Kidney capillary endothelial cell (primary cell): ENCODE measurements at regions not wholly inside any gene's neighbourhood (a gene's known extent, or its start where the extent isn't known, plus 50 kb on each side); places are given as distances from the start of the nearest gene placed in this dataset.
"Not testable (repeated sequence)": the region's sequence is repeated elsewhere in the genome, so short reads cannot be mapped to it uniquely, and the experiment has no call there.

ENCODE experiments used
- DNase-seq: peaks from one replicate; pipeline ENCODE4 v3.0.0-alpha.2; 2018; ENCODE audit warnings: low spot score

DNA sequence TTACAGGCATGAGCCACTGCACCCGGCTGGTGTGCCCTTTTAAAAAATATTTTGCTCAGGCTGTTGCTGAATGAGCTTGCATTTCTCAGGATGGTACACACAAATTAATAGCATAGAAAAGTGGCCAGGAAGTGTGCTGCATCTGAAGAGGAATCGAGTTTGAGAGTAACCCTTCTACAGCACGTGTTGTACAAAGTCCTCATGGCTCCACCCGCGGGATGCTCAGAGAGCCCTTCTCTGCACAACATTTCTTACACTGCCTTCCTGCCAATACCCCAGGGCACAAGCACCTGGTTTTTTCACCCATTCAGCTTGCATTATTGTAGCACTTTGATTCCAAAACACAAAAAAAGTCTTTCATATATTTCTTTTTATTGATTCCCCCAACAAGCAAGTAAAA, 90.1 kb upstream of the NEDD4L start:
- no peak for DNase-seq

DNA sequence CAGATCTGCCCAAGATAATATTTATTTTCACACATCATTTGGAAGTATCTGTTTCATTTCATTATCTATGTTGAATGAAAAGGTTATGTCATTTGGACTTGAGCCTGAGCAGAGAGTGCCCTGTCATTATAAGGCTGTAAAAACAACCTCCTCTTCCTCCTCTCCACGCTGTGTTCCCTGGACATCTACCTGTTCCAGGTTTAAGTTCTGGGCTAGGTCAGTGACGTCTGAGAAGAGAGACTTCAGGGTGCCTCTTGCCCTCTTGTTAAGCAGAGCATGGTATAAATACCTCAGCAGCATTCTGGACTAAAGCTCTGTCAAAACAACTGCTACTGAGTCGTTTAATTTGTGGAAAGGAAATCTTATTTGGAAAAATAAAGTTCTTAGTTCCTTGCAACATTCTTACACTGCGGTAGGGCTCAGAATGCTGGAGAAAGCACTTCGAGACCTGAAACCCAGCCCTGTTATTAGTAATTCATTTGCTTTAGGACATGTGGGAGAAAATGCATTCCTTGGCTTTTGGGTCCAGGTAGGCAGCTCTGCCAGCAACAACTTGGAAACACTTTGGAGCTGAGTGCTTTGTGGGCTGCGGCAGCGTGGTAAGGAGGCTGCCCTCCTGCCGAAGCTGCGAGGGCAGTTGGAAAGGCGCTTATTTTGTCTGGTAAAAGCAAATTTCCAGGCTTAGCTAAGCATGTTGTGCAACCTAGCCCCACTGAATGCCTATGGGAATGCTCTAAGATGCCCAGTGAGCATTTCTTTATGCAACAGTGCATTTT, 91.8 kb upstream of the NEDD4L start:
- DNase-seq = no peak

DNA sequence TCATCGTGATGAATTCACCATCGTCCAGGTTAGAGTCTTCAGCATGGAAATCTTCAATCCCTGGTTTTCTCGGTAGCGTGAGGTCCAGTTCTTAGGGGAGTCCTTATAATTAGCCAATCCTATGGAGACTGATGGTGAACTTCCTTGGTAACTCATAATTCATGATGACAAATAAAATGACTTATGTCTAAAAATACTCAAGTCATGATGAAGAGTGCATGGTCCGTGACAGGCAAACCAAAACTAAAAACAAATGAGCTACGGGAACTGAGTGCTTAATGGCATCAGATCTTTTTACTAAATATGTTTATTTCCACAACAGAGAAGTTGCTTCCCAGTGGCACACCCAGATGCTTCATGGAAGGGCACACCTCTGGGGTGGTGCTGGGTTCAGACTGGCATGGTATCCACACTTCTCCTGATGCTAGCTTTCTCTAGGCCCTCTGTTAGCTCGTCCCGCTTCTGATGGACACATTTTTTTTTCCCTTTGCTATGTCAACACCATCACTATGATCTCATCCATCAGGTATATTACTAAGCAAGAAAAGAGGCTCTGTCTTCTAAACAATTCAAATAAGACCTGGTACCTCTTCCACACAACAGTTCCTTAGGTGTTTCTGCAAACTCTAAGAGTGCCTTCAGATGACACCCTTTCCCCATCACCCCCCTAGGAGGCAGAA, 92.8 kb upstream of the NEDD4L start:
- DNase-seq = no peak

DNA sequence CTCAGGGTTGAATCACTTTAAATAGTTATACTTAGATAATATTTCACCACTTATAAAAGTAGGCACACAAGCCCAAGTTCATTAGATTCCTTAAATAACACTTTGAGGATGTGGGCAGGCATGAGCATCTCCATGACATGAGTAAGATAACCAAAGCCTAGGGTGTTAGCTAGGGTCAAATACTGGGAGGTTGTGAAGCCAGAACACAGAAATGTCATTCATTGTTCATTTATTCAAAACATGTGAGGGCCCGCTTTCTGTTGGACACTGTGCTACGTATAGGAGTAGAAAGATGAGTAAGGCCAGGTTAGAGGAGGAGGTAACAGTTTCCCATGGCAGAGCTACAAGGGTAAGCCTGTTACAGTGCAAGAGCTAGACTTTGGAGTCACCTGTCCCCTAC, 93.5 kb upstream of the NEDD4L start:
- no peak for DNase-seq

DNA sequence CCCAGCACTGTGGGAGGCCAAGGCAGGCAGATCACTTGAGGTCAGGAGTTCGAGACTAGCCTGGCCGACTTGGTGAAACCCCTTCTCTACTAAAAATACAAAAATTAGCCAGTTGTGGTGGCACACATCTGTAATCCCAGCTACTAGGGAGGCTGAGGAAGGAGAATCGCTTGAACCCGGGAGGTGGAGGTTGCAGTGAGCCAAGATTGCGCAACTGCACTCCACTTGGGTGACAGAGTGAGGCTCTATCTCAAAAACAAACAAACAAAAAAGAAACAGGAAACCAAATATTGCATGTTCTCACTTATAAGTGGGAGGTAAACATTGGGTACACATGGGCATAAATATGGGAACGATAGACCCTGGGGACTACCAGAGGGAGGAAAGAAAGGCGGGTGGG, 94.7 kb upstream of the NEDD4L start:
- not testable (repeated sequence) for DNase-seq

DNA sequence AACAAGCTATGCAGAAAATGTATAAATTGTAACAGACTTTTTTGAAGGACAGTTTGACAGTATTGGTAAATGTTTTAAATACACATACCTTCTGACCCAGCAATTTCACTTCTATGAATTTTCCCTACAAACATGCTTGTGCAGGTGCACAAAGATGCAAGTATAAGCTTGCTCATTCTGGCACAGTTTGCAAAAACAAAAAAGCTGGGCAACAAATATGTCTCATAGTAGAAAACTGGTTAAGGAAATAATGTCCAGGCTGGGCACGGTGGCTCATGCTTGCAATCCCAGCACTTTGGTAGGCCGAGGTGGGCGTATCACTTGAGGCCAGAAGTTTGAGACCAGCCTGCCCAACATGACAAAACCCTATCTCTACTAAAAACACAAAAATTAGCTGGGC, 96.9 kb upstream of the NEDD4L start:
- DNase-seq = no peak

DNA sequence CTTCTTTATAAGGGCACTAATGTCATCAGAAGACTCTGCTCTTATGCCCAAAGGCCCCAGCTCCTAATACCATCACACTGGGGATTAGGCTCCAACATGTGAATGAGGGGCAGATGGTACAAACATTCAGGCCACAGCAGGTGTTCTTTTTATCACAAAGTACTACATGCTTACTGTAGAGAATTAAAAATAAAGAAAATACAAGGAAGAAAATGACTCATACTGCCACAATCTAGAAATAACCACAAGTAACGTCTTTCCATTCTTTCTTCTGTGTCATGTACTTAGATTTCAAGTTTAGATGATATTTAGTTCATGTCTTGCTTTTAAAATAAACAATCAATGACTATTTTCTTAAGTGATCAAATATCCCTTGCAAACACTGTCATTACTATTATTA, 100.3 kb upstream of the NEDD4L start:
- DNase-seq = no peak

DNA sequence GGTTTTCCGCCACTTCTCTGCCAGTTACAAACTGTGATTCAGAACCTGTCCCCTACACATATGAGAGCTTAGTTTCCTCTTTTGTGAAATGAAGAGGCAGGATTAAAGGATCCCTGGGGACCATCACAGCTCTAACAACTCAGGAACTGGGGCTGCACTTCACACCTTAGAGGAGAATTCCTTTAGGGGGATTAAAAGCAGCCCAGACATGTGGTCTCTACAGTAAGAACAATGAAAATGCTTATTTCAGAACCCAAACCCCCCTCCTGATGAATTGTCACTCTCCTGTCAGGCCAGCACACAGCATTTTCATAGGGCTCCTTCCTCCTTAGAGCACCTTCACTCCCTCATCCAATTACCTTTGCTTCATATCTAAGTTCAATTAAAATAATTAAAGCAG, 101.5 kb upstream of the NEDD4L start:
- no peak for DNase-seq

DNA sequence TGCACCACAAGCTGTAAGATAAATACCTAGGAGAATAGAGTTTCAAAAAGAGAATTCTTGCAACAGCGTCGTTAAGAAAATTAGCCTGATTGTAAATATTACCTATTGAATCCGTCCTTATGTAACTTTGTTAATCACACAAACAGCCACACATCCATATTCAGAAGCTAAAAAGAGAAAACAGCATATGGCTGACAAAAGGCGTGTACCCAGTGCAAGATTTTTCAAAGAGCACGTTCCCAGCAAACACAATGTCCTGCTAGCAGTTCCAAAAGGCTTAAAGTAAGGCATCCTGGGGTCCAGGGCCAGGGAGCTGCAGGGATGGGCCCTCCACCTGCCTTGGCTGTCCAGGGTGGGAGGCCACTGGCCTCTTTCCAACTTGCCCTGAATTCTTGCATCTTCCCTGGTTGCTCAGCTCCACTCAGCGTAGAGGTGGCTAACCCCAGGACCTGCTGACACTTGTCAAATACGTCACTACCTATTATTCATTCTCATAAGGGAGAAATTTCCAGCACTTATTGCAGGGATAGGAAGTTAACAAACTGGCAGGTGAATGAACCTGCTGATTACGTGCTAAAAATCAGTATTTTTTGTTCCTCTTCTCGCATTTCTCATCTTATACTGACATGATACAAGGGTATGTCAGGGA, 102.1 kb upstream of the NEDD4L start:
- DNase-seq = no peak

DNA sequence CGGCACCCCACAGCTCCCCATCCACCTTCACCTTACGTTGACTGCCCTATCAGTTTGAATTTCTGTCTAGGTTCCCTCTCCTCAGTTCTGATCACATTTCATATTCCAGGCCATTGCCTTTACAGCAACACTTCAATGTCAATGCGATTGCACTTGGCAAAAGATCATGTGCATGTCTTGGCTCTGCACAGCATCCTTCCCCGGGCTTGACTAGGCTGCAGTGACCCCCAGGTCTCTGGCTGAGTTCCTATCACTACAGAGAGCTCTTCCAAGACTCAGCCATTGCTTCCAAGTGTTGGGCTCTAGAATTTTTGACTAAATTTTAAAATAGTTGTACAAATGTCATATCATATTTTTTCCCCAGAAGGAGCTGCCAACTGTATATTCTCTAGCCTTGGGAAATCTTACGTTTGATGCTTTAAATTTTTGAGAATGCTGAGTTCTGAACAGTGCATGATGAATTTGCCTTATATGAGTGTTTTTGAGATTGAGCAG, 103.8 kb upstream of the NEDD4L start:
- no peak for DNase-seq

DNA sequence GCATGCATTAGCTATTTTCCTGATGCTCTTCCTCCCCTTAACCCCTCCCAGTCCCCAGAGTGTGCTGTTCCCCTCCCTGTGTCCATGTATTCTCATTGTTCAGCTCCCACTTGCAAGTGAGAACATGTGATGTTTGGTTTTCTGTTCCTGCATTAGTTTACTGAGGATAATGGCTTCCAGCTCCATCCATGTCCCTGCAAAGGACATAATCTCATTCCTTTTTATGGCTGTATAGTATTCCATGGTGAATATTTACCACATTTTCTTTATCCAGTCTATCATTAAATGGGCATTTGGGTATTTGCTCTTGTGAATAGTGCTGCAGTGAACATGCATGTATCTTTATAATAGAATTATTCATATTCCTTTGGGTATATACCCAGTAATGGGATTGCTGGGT, 109.7 kb upstream of the NEDD4L start:
- DNase-seq = not testable (repeated sequence)

DNA sequence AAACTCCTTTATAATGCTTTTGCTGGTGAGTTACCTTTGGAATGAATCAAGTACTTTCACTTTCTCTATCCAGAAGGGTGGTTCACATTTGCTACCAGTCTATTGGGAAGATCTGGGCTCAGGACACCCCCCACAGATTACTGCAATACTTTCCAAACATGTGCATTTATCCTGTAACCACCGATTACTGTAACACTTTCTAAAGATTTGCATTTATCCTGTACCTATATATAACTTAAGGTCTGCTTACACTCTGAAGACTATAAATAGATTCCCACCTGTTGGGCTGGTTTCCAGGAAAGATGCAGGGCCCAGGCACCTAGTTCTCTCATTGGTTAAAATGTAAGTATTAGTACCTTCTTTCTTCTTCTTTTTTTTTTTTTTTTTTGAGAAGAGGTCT, 113.0 kb upstream of the NEDD4L start:
- DNase-seq = no peak

DNA sequence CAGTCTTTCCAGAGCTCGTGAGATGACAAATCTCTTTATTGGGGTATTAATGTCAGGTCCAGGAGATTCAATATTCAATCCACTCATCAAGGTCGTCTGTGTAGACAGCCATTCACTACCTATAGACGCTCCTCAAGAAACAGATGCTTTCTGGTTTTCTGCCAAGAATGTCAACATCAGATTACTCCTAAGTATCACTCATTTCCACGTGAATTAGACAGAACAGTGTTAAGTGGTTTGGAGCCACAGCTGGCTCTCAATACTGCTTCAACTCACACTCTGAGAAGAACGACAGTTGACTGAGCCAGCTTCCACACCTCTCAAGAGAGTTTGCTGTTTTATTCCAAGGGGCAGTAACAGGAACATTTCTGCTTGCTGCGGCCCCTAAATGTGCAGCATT, 113.5 kb upstream of the NEDD4L start:
- no peak for DNase-seq

DNA sequence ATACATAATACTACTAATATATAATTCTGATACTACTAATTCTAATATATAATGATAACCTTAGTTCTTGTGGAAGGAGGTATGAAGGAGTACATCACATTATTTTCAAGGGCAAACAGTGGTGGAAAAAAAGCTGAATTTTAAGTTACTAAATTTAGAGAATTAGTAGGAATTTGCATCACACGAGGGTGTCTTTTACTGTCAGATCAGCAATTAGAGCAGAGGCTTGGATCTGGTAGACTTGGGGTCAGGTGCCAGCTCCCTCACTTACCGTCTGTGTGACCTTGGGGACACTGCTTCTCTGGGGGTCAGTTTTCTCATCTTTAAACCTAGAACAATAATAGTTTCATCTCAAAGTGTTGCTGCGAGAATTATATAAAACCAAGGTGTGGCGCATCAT, 114.1 kb upstream of the NEDD4L start:
- no peak for DNase-seq

DNA sequence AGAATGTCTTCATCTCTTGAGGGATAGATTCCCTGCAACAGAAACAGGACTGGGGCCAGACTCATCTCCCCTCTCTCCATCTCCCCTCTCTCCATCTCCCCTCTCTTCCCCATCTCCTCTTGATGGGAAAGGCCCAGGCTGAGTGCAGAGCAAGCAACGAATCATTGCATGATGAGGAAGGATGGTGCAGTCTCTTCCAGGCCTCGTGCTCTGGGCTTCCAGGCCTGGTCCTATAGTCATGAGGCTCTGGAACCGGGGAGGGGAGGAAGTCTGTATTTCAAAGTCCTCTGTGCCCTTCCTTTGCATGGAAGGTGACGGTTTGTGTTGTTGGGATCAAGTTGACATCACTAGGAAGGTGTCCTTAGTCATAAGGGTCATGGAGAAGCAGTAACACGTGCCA, 115.6 kb upstream of the NEDD4L start:
- DNase-seq = no peak

DNA sequence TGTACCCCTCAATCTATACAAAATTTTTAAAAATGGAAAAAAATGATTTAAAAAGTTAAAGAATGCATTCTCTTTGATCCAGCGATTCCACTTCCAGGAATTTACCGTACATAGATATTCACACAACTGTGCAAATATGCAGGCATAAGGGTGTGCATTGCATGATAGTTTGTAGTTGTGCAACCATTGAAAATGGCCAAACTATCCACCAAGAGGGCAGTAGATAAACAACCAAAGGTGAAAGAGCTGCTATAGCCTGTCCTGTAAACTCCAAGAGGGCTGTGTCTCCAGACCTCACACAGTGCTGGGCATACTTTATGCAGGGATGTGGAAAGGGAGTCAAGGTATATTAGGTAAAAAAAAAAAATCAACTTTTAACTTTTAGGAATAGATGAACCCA, 116.5 kb upstream of the NEDD4L start:
- DNase-seq = no peak

DNA sequence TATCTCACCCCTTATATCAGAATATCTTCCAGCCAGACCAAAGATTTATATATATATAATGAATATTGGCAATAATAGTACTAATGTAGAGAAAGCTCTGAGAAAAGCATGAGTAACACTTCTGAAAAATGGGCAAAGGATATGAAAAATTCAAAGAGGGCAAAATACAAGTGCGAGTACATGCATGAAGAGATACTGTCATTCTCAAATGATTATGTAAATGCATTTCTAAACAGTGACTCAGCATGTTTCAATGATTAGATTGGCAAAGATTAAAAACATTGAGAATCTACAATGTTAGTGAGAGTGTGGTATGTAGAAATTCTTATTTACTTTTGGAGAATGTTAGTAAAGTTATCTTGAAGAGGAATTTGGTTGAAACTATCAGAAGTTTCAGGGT, 118.3 kb upstream of the NEDD4L start:
- DNase-seq = peak; percentile 28

DNA sequence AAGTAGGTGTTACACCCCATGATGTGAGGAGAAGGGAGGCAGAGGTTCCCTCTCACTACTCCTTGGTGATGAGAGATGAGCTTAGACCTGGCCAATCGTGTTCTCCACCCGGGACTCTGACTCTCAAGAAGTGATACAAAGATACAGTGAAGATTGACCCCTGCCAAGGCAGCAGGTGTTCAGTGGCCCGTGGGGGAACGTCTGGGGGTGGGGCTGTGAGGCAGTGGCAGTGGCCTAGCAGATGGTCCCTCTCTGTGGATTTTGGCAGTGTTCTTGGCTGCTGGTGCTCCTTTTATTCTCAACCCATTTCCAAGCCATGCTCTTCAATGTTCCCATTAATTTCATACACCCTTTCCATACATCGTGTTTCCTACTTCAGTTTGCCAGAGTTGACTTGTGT, 120.4 kb upstream of the NEDD4L start:
- DNase-seq = no peak

DNA sequence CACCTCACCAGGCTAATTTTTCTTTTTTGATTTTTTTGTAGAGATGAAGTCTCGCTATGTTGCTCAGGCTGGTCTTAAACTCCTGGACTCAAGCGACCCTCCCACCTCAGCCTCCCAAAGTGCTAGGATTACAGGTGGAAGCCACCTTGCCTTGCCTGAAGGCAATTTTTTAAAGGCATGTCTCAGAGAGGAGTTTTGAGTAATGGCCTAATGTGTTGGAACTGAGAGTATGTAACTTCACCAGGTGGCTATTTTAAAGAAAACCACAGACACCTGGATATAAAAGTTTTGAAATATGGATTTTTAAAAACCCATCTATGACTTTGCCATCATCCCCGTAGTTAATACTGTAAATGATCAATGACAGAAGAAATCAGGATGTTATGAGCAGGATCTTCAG, 119.8 kb upstream of the ATP8B1 start:
- DNase-seq = no peak

DNA sequence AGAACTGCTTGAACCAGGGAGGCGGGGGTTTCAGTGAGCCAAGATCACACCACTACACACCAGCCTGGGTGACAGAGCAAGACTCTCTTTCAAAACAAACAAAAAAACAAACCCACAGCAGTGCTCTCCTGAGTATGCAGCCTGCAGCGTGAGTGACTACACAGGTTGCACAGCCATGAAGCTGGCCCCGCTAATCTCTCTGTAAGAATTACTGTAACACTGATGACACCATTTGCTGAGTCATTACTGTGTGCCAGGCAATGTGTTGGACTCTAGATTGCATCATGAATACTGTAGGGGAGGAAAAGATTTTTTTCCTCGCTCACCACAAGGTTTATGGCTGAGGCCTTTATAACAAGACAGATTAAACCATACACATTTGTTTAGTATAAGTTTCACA, 118.6 kb upstream of the ATP8B1 start:
- DNase-seq = no peak

DNA sequence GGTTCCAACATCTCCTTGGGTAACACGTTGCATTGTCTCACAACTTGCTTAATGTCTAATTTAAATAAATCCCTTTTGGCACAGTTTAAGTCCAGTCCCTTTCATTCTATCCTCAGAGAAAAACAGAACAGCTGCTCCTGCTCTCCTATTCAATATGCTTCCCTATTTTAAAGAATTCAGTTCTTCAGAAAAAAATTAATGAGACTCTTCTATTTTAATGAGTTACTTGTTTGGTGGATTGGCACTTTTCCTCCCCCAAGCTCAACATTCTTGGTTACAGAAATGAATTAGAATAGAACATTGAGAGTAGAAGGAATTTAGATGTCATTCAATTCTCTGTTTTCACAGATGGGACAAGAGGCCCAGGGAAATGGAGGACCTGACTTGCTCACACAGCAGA, 116.9 kb upstream of the ATP8B1 start:
- DNase-seq = no peak

DNA sequence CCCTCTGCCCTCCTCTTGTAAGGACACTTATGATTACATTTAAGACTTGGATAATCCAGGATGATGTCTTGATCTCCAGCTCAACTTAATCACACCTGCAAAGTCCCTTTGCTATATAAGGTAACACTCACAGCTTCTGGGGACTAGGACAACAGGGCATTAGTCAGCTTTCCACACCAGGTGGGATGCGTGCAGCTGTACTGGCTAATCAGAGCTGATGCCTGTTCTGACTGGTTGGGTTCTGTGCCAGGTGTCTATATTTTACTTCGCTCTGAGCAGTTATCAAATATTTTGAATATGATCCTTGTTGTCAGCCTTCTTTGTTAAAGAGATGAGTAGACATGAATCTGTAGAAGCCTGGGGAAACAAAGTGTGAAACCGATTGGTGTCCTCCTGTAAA, 115.5 kb upstream of the ATP8B1 start:
- no peak for DNase-seq

DNA sequence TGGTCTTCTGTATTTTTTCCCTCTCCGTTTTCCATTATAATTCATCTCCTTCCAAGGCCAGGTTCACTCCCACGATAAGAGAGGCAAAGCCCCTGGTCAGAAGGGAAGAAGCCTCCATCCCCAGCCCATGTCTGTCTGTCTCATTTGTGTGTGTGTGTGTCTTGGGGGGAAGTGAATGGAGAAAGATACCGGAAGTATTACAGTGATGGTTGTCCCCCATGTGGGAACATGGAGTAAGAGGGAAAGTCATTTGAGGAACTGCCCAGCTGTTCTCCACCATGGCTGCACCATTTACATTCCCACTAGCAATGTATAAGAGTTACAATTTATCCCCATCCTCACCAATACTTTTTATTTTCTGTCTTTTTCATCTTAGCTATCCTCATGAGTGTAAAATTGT, 113.6 kb upstream of the ATP8B1 start:
- no peak for DNase-seq
